Trophoblast cell (in vitro differentiated cells and primary cell): ENCODE measurements at regions not wholly inside any gene's neighbourhood (a gene's known extent, or its start where the extent isn't known, plus 50 kb on each side); places are given as distances from the start of the nearest gene placed in this dataset.

Experiments
- DNase-seq, 2 donors: peaks; one replicate each; pipeline ENCODE4 v3.0.0-alpha.2; 2016
- H2AFZ ChIP-seq: 2 replicates; pipeline ENCODE4 v1.6.1; 2013; ENCODE audit warnings: low read length, moderate library complexity, mild to moderate bottlenecking; ENCODE audit not compliant: insufficient read depth, poor library complexity
- H2AK5ac ChIP-seq: 2 replicates; pipeline ENCODE4 v1.6.1; 2013; ENCODE audit warnings: mild to moderate bottlenecking, low read length
- H2BK120ac ChIP-seq: 2 replicates; pipeline ENCODE4 v1.6.1; 2013; ENCODE audit warnings: low read length, mild to moderate bottlenecking, moderate library complexity; ENCODE audit not compliant: insufficient read depth, poor library complexity
- H2BK12ac ChIP-seq: 2 replicates; pipeline ENCODE4 v1.6.1; 2013; ENCODE audit warnings: mild to moderate bottlenecking, low read length, moderate library complexity
- H2BK5ac ChIP-seq: 2 replicates; pipeline ENCODE4 v1.6.1; 2013; ENCODE audit warnings: low read length, low read depth, moderate library complexity, mild to moderate bottlenecking; ENCODE audit not compliant: poor library complexity
- H3K14ac ChIP-seq: 2 replicates; pipeline ENCODE4 v1.6.1; 2013; ENCODE audit warnings: mild to moderate bottlenecking, low read length
- H3K18ac ChIP-seq: 2 replicates; pipeline ENCODE4 v1.6.1; 2013; ENCODE audit warnings: mild to moderate bottlenecking, low read length
- H3K23ac ChIP-seq: 2 replicates; pipeline ENCODE4 v1.6.1; 2013; ENCODE audit warnings: low read length
- H3K27ac ChIP-seq: 2 replicates; pipeline ENCODE4 v1.5.1; 2013; ENCODE audit warnings: low read depth, mild to moderate bottlenecking, inconsistent platforms, low read length, moderate library complexity
- H3K27me3 ChIP-seq: 2 replicates; pipeline ENCODE4 v1.6.1; 2013; ENCODE audit warnings: inconsistent platforms, mild to moderate bottlenecking, low read length, moderate library complexity; ENCODE audit not compliant: insufficient read depth
- H3K36me3 ChIP-seq, 2 experiments: 1 replicate in 1 of 2; 2 replicates in 1 of 2; pipeline ENCODE4 v1.6.1; 2013; ENCODE audit warnings: low read length in 2 of 2, mild to moderate bottlenecking in 2 of 2, moderate library complexity in 1 of 2; ENCODE audit not compliant: insufficient read depth in 2 of 2, control insufficient read depth in 1 of 2
- H3K4ac ChIP-seq: 2 replicates; pipeline ENCODE4 v1.6.1; 2013; ENCODE audit warnings: low read depth, mild to moderate bottlenecking, low read length, moderate library complexity
- H3K4me1 ChIP-seq, 2 experiments: 1 replicate in 1 of 2; 2 replicates in 1 of 2; pipeline ENCODE4 v1.6.1; 2013; ENCODE audit warnings: low read length in 2 of 2, mild to moderate bottlenecking in 2 of 2, moderate library complexity in 1 of 2; ENCODE audit not compliant: insufficient read depth in 2 of 2, control insufficient read depth in 1 of 2
- H3K4me2 ChIP-seq: 2 replicates; pipeline ENCODE4 v1.6.1; 2013; ENCODE audit warnings: inconsistent platforms, mild to moderate bottlenecking, low read length, moderate library complexity
- H3K4me3 ChIP-seq: 2 replicates; pipeline ENCODE4 v1.5.1; 2013; ENCODE audit warnings: mild to moderate bottlenecking, low read depth, low read length, inconsistent platforms
- H3K79me1 ChIP-seq: one replicate; pipeline ENCODE4 v1.6.1; 2013; ENCODE audit warnings: low read length
- H3K79me2 ChIP-seq: 2 replicates; pipeline ENCODE4 v1.6.1; 2013; ENCODE audit warnings: low read length, mild to moderate bottlenecking; ENCODE audit not compliant: control insufficient read depth, insufficient read depth, poor library complexity
- H3K9ac ChIP-seq: 2 replicates; pipeline ENCODE4 v1.6.1; 2013; ENCODE audit warnings: mild to moderate bottlenecking, low read length
- H3K9me3 ChIP-seq: 2 replicates; pipeline ENCODE4 v1.6.1; 2013; ENCODE audit warnings: low read depth, mild to moderate bottlenecking, control low read depth, inconsistent platforms, low read length; ENCODE audit not compliant: insufficient read depth
- H4K12ac ChIP-seq: 2 replicates; pipeline ENCODE4 v1.6.1; 2013; ENCODE audit warnings: low read depth, mild to moderate bottlenecking, low read length, moderate library complexity
- H4K8ac ChIP-seq: 2 replicates; pipeline ENCODE4 v1.6.1; 2013; ENCODE audit warnings: low read depth, mild to moderate bottlenecking, low read length, moderate library complexity
- H4K91ac ChIP-seq: one replicate; pipeline ENCODE4 v1.6.1; 2013; ENCODE audit warnings: low read depth, mild to moderate bottlenecking, low read length, moderate library complexity
- WGBS: extraction: QIAGEN DNeasy Blood & Tissue Kit; methylation state at CpG from one replicate; pipeline ENCODE4 v1.1.7; 2013; ENCODE audit warnings: missing lambda C conversion rate; ENCODE audit not compliant: insufficient read length, insufficient coverage; ENCODE audit errors: extremely low coverage; 5-methylcytosine and 5-hydroxymethylcytosine counted together

- Histone ChIP-seq H2BK5ac (no peak overlapping the region), H3K27me3 (no peaks in the 10 kb centered on the region), H3K4me3 (no peak overlapping the region), H3K79me2 (no peaks in the 10 kb centered on the region), H3K9ac (no peak overlapping the region), H2BK120ac (no peak overlapping the region), H4K91ac (no peak overlapping the region), H3K14ac (no peak overlapping the region), H3K18ac (no peak overlapping the region), H4K12ac (no peak overlapping the region), H3K4ac (no peak overlapping the region), H3K27ac (no peak overlapping the region), H3K9me3 (peaks cover 3% of the 10 kb centered on the region), H2AFZ (no peak overlapping the region), H3K36me3 (no peaks in the 10 kb centered on the region), H2BK12ac (no peak overlapping the region), H3K79me1 (no peaks in the 10 kb centered on the region), H2AK5ac (no peak overlapping the region), H3K4me1 (no peaks in the 10 kb centered on the region), H3K23ac (no peak overlapping the region), H3K4me2 (no peak overlapping the region), H4K8ac (no peak overlapping the region)
- DNase-seq = no peak
- no CpG with 5 or more reads among the region's 22 CpGs for WGBS
Observed at GRCh38 chr22:48477031-48477721, 1350.5 kb downstream of the BRD1 start.

GRCh38 chr22:48476577-48476976, 1351.1 kb downstream of the BRD1 start:
- H3K4ac ChIP-seq = no peak overlapping the region
- no peak overlapping the region for H4K8ac ChIP-seq
- no peaks in the 10 kb centered on the region for H3K4me1 ChIP-seq
- H3K23ac ChIP-seq = no peak overlapping the region
- no peak overlapping the region for H3K9ac ChIP-seq
- no peak for DNase-seq
- H2BK5ac ChIP-seq = no peak overlapping the region
- no peaks in the 10 kb centered on the region for H3K79me1 ChIP-seq
- H3K4me2 ChIP-seq = no peak overlapping the region
- no peak overlapping the region for H4K12ac ChIP-seq
- H2AK5ac ChIP-seq = no peak overlapping the region
- H3K36me3 ChIP-seq = no peaks in the 10 kb centered on the region
- no peak overlapping the region for H3K4me3 ChIP-seq
- WGBS = no CpG with 5 or more reads among the region's 5 CpGs
- H2AFZ ChIP-seq = no peak overlapping the region
- H3K9me3 ChIP-seq = peaks cover 3% of the 10 kb centered on the region
- no peak overlapping the region for H2BK120ac ChIP-seq
- H3K27me3 ChIP-seq = no peaks in the 10 kb centered on the region
- H3K27ac ChIP-seq = no peak overlapping the region
- H3K14ac ChIP-seq = no peak overlapping the region
- no peak overlapping the region for H3K18ac ChIP-seq
- no peak overlapping the region for H4K91ac ChIP-seq
- no peaks in the 10 kb centered on the region for H3K79me2 ChIP-seq
- H2BK12ac ChIP-seq = no peak overlapping the region

- Histone ChIP-seq H3K4me2 (no peak overlapping the region), H2BK12ac (no peak overlapping the region), H4K12ac (no peak overlapping the region), H3K79me1 (no peaks in the 10 kb centered on the region), H4K8ac (no peak overlapping the region), H3K4ac (no peak overlapping the region), H3K9ac (no peak overlapping the region), H3K27me3 (no peaks in the 10 kb centered on the region), H3K9me3 (peaks cover 3% of the 10 kb centered on the region), H3K4me1 (no peaks in the 10 kb centered on the region), H2AFZ (no peak overlapping the region), H3K18ac (no peak overlapping the region), H2BK5ac (no peak overlapping the region), H3K27ac (no peak overlapping the region), H3K36me3 (no peaks in the 10 kb centered on the region), H2AK5ac (no peak overlapping the region), H3K79me2 (no peaks in the 10 kb centered on the region), H3K14ac (no peak overlapping the region), H4K91ac (no peak overlapping the region), H3K23ac (no peak overlapping the region), H2BK120ac (no peak overlapping the region), H3K4me3 (no peak overlapping the region)
- DNase-seq = no peak
- no CpG with 5 or more reads among the region's 15 CpGs for WGBS
Observed at GRCh38 chr22:48475661-48476345, 1351.9 kb downstream of the BRD1 start.

- no peaks in the 10 kb centered on the region for H3K36me3 ChIP-seq
- DNase-seq = no peak
Observed at GRCh38 chr22:48474881-48475280, 1352.8 kb downstream of the BRD1 start.

More at GRCh38 chr22:48474881-48475280, 1352.8 kb downstream of the BRD1 start:
- Histone ChIP-seq H3K27me3 (no peaks in the 10 kb centered on the region), H3K27ac (no peak overlapping the region), H3K18ac (no peak overlapping the region), H3K14ac (no peak overlapping the region), H2BK12ac (no peak overlapping the region), H3K79me1 (no peaks in the 10 kb centered on the region), H3K23ac (no peak overlapping the region), H2AFZ (no peak overlapping the region), H3K9ac (no peak overlapping the region), H2BK120ac (no peak overlapping the region), H3K9me3 (peaks cover 3% of the 10 kb centered on the region), H3K4me3 (no peak overlapping the region), H3K4me2 (no peak overlapping the region), H3K4me1 (no peaks in the 10 kb centered on the region), H2AK5ac (no peak overlapping the region), H3K79me2 (no peaks in the 10 kb centered on the region), H4K12ac (no peak overlapping the region), H2BK5ac (no peak overlapping the region), H4K91ac (no peak overlapping the region), H3K4ac (no peak overlapping the region), H4K8ac (no peak overlapping the region)
- WGBS = no CpG with 5 or more reads among the region's 9 CpGs
